ENCODE measurements at regions not wholly inside any gene's neighbourhood (a gene's known extent, or its start where the extent isn't known, plus 50 kb on each side); places are given as distances from the start of the nearest gene placed in this dataset.

DNA sequence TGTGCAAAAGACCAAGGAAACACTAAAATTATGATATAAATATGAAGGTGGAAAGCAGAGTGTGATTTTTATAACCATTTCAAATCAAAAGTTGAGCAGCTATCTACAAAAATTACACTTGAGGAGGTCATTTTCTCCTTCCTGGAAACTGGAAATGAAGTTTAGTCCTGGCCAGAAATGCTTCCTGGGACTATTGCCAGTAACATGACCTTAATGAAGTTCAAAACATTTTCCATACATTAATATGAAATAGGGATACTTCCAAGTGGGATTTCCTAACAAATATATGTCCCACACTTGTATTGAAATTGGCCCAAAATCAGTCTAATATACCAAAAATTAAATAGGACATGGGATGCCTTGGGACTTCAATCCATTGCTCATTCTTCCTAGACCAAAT lies 1556.8 kb upstream of the MIR17HG start:
- TF ChIP-seq, protein P1, sequence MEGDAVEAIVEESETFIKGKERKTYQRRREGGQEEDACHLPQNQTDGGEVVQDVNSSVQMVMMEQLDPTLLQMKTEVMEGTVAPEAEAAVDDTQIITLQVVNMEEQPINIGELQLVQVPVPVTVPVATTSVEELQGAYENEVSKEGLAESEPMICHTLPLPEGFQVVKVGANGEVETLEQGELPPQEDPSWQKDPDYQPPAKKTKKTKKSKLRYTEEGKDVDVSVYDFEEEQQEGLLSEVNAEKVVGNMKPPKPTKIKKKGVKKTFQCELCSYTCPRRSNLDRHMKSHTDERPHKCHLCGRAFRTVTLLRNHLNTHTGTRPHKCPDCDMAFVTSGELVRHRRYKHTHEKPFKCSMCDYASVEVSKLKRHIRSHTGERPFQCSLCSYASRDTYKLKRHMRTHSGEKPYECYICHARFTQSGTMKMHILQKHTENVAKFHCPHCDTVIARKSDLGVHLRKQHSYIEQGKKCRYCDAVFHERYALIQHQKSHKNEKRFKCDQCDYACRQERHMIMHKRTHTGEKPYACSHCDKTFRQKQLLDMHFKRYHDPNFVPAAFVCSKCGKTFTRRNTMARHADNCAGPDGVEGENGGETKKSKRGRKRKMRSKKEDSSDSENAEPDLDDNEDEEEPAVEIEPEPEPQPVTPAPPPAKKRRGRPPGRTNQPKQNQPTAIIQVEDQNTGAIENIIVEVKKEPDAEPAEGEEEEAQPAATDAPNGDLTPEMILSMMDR (conservative IDR thresholded peaks at IDR 0.05; ENCODE audit: low read depth, low read length), result no peak
- no peak for TF ChIP-seq EZH2 (IDR thresholded peaks at IDR 0.05; ENCODE audit: low read length, unreplicated experiment)
- TF ChIP-seq EZH2phosphoT487 (IDR thresholded peaks at IDR 0.05; ENCODE audit: borderline replicate concordance, low read length), result no peak
